ENCODE measurements at regions not wholly inside any gene's neighbourhood (a gene's known extent, or its start where the extent isn't known, plus 50 kb on each side); places are given as distances from the start of the nearest gene placed in this dataset.

GRCh38 chr18:22114526-22115321 is 54.7 kb upstream of the GATA6 start:
- no peak for DNase-seq

- DNase-seq, result no peak
These were observed 53.8 kb upstream of the GATA6 start for GRCh38 chr18:22115573-22115972.

Data from CD4-positive, alpha-beta T cell treated with Interleukin-10 for 1 hour (primary cell).